IPS DF 6.9 (cell line): ENCODE measurements at regions not wholly inside any gene's neighbourhood (a gene's known extent, or its start where the extent isn't known, plus 50 kb on each side); places are given as distances from the start of the nearest gene placed in this dataset.

Experiments used
- DNase-seq: peaks from one replicate; pipeline ENCODE4 v3.0.0-alpha.2; 2013; ENCODE audit warnings: low read depth, low spot score
- H3K27ac ChIP-seq: one replicate; pipeline ENCODE4 v1.5.1; 2013; ENCODE audit warnings: low read length, control low read depth
- H3K27me3 ChIP-seq: 2 replicates; pipeline ENCODE4 v1.6.1; 2013; ENCODE audit warnings: mild to moderate bottlenecking, low read length; ENCODE audit not compliant: control insufficient read depth, insufficient read depth
- H3K36me3 ChIP-seq: 2 replicates; pipeline ENCODE4 v1.6.1; 2013; ENCODE audit warnings: low read length; ENCODE audit not compliant: control insufficient read depth, insufficient read depth
- H3K4me1 ChIP-seq: 2 replicates; pipeline ENCODE4 v1.6.1; 2013; ENCODE audit warnings: low read length; ENCODE audit not compliant: control insufficient read depth, insufficient read depth
- H3K4me3 ChIP-seq: 2 replicates; pipeline ENCODE4 v1.5.1; 2013; ENCODE audit warnings: mild to moderate bottlenecking, low read length
- H3K9me3 ChIP-seq: 2 replicates; pipeline ENCODE4 v1.6.1; 2013; ENCODE audit warnings: low read length, inconsistent platforms; ENCODE audit not compliant: control insufficient read depth, insufficient read depth
- WGBS: extraction: QIAGEN DNeasy Blood & Tissue Kit; methylation state at CpG from one replicate; pipeline ENCODE4 v1.1.7; 2013; ENCODE audit warnings: mixed read lengths, missing lambda C conversion rate; ENCODE audit not compliant: insufficient read length, insufficient coverage; 5-methylcytosine and 5-hydroxymethylcytosine counted together

DNA sequence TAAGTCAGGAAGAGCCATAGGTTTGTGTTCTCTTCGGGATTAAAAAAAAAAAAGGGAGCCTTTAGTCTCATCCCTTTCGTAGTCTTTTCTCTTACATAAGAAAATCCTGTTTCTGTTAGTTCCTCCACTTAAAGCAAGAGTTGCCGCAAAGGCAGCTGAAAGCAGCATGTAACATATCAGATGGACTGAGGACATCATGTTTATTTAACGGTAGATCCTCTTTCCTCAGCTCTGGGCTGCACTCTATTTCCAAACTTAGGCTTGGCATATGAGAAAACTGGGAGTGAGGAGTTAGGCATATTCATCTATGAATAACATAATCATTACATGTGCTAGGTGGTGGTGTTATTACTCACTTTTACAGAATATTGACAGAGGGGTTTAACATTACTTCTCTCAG lies 391.2 kb downstream of the KLF12 start:
- no peaks in the 10 kb centered on the region for H3K27me3 ChIP-seq
- no peak overlapping the region for H3K27ac ChIP-seq
- no peaks in the 10 kb centered on the region for H3K9me3 ChIP-seq
- DNase-seq, result no peak
- no peaks in the 10 kb centered on the region for H3K36me3 ChIP-seq
- WGBS, result no CpG with 5 or more reads among the region's 4 CpGs
- H3K4me3 ChIP-seq, result no peak overlapping the region
- H3K4me1 ChIP-seq, result no peaks in the 10 kb centered on the region

- H3K36me3 ChIP-seq, result no peaks in the 10 kb centered on the region
Observed at GRCh38 chr13:73741742-73742141, 392.5 kb downstream of the KLF12 start.

GRCh38 chr13:73741111-73741510 lies 393.1 kb downstream of the KLF12 start:
- Histone ChIP-seq H3K4me3 (no peak overlapping the region), H3K36me3 (no peaks in the 10 kb centered on the region), H3K4me1 (no peaks in the 10 kb centered on the region), H3K27me3 (no peaks in the 10 kb centered on the region), H3K9me3 (no peaks in the 10 kb centered on the region), H3K27ac (no peak overlapping the region)
- WGBS, result no CpG with 5 or more reads among the region's 8 CpGs
- DNase-seq, result no peak

More at GRCh38 chr13:73741742-73742141, 392.5 kb downstream of the KLF12 start:
- WGBS, result no CpG with 5 or more reads among the region's 3 CpGs
- Histone ChIP-seq H3K27me3 (no peaks in the 10 kb centered on the region), H3K4me1 (no peaks in the 10 kb centered on the region), H3K27ac (no peak overlapping the region), H3K4me3 (no peak overlapping the region), H3K9me3 (no peaks in the 10 kb centered on the region)
- no peak for DNase-seq

GRCh38 chr13:73740666-73741065 lies 393.5 kb downstream of the KLF12 start:
- Histone ChIP-seq H3K27me3 (no peaks in the 10 kb centered on the region), H3K27ac (no peak overlapping the region), H3K4me1 (no peaks in the 10 kb centered on the region), H3K36me3 (no peaks in the 10 kb centered on the region), H3K4me3 (no peak overlapping the region), H3K9me3 (no peaks in the 10 kb centered on the region)
- no CpG with 5 or more reads among the region's 5 CpGs for WGBS
- DNase-seq, result no peak

DNA sequence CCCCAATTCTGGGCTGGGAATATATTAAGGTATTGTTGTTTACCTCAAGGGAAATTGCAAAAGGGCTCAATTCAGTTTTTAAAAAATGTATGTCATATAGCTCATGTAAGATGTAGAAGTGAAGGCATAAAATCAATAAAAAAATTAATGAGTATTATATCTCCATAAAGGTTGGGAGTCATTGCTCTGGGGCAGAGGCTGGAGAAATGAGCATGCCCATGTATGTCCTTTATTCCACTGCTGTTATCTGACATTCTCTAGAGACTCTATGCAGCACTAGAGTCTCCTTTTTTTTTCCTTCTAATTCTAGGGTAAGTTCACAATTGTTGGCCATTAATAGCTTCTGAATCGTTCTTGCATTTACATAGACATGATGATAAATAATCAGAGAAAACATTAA lies 394.8 kb downstream of the KLF12 start:
- H3K4me3 ChIP-seq, result no peak overlapping the region
- no CpG with 5 or more reads among the region's 1 CpG for WGBS
- no peaks in the 10 kb centered on the region for H3K27me3 ChIP-seq
- no peaks in the 10 kb centered on the region for H3K4me1 ChIP-seq
- no peak for DNase-seq
- H3K36me3 ChIP-seq, result no peaks in the 10 kb centered on the region
- H3K9me3 ChIP-seq, result no peaks in the 10 kb centered on the region
- no peak overlapping the region for H3K27ac ChIP-seq

DNA sequence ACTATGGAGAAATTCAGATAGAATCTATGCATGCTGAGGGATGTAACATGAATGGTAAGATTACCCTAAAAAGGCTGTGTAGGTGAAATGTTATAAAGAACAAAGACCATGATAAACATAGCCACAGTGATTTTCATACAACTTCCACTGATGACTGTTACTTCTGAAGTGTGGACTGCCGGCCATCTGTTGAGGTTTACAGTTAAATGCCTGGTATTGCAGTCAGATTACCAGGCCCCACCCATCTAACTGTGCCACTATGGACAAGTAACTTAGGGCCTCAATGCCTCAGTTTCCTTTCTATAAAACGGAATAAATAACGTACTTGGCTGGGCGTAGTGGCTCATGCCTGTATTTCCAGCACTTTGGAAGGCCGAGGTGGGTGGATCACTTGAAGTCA lies 395.6 kb downstream of the KLF12 start:
- Histone ChIP-seq H3K27me3 (no peaks in the 10 kb centered on the region), H3K4me1 (no peaks in the 10 kb centered on the region), H3K36me3 (no peaks in the 10 kb centered on the region), H3K9me3 (no peaks in the 10 kb centered on the region), H3K4me3 (no peak overlapping the region), H3K27ac (no peak overlapping the region)
- no CpG with 5 or more reads among the region's 5 CpGs for WGBS
- no peak for DNase-seq

DNA sequence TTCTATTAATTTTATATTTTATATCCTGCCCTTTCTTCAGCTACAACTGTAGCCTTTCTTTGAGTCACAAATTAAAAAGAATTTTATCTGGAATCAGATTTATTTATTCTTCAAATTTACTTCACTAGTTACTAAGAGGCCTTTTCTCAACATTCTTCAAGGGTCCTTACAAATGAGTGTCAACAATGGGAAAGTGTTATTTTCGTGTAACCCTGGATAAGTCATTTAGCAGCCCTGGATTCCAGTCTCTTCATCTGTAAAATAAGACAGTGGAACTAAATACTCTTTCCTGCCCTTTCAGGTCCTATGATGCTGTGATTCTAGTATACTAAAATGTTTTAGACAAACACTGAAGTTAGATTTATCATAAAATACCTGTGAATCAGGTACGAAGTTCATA lies 397.0 kb downstream of the KLF12 start:
- no peak for DNase-seq
- Histone ChIP-seq H3K4me1 (no peaks in the 10 kb centered on the region), H3K4me3 (no peak overlapping the region), H3K27me3 (no peaks in the 10 kb centered on the region), H3K27ac (no peak overlapping the region), H3K36me3 (no peaks in the 10 kb centered on the region), H3K9me3 (no peaks in the 10 kb centered on the region)
- no CpG with 5 or more reads among the region's 2 CpGs for WGBS

DNA sequence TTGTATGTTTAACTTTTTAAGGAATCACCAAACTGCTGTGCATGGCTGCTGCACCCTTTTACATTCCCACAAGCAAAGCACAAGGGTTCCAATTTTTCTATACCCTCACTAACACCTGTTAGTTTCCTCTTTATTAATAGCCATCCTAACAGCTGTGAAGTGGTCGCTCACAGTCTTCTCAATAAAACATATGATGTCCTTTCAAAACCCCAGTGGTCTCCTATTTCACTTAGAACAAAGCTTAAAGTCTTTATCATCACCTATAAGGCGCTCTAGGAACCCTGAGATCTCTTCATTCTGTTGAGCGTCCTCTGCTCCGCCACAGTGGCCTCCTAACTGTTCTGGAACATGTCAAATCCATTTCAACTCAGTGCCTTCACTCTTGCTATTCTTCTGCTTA lies 400.5 kb downstream of the KLF12 start:
- no peaks in the 10 kb centered on the region for H3K27me3 ChIP-seq
- no peaks in the 10 kb centered on the region for H3K4me1 ChIP-seq
- H3K36me3 ChIP-seq, result no peaks in the 10 kb centered on the region
- no peaks in the 10 kb centered on the region for H3K9me3 ChIP-seq
- no peak overlapping the region for H3K4me3 ChIP-seq
- no CpG with 5 or more reads among the region's 4 CpGs for WGBS
- H3K27ac ChIP-seq, result no peak overlapping the region
- DNase-seq, result no peak

- H3K9me3 ChIP-seq, result no peaks in the 10 kb centered on the region
- H3K27ac ChIP-seq, result no peak overlapping the region
- H3K4me3 ChIP-seq, result no peak overlapping the region
- no peaks in the 10 kb centered on the region for H3K36me3 ChIP-seq
- H3K4me1 ChIP-seq, result no peaks in the 10 kb centered on the region
- no CpG with 5 or more reads among the region's 2 CpGs for WGBS
- no peaks in the 10 kb centered on the region for H3K27me3 ChIP-seq
- DNase-seq, result no peak
Observed at GRCh38 chr13:73732350-73732749, 401.9 kb downstream of the KLF12 start.

DNA sequence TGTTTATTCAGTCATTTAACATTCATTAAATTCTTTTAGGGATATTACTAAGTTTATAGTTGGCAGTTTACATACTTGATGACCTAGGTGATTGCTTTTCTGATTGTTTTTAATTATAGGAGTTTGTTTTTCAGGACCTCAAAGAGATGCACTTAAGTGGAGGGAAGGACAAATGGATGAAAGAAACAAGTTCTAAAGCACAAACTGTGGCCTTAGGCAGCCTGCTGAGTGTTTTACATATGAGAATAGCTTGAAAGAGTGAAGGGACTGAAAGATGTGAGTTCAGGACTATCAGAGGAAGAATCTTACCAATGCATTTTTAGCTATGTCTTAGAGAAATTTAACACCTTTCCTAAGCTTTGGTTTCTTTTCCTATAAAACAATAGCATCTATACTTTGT lies 402.6 kb downstream of the KLF12 start:
- Histone ChIP-seq H3K27me3 (no peaks in the 10 kb centered on the region), H3K4me3 (no peak overlapping the region), H3K9me3 (no peaks in the 10 kb centered on the region), H3K36me3 (no peaks in the 10 kb centered on the region), H3K27ac (no peak overlapping the region), H3K4me1 (no peaks in the 10 kb centered on the region)
- no peak for DNase-seq

- DNase-seq, result no peak
- no peak overlapping the region for H3K4me3 ChIP-seq
- H3K27me3 ChIP-seq, result no peaks in the 10 kb centered on the region
- no peaks in the 10 kb centered on the region for H3K9me3 ChIP-seq
- WGBS, result no CpG with 5 or more reads among the region's 5 CpGs
- H3K27ac ChIP-seq, result no peak overlapping the region
- no peaks in the 10 kb centered on the region for H3K36me3 ChIP-seq
- no peaks in the 10 kb centered on the region for H3K4me1 ChIP-seq
Observed at GRCh38 chr13:73730014-73730413, 404.2 kb downstream of the KLF12 start.
